Epithelial cell of esophagus (primary cell): ENCODE measurements at regions not wholly inside any gene's neighbourhood (a gene's known extent, or its start where the extent isn't known, plus 50 kb on each side); places are given as distances from the start of the nearest gene placed in this dataset.

Experiments
- DNase-seq: peaks from one replicate; pipeline ENCODE4 v3.0.0; 2010; ENCODE audit warnings: low read depth
- H3K4me3 ChIP-seq: 2 replicates; pipeline ENCODE4 v1.5.1; 2011; ENCODE audit warnings: mild to moderate bottlenecking, low read length, control low read depth
- TF ChIP-seq, protein P1 (sequence below): IDR thresholded peaks from 2 replicates; pipeline ENCODE4 v1.5.1; 2011; ENCODE audit warnings: low read depth, mild to moderate bottlenecking, low read length, control low read depth, inconsistent platforms; ENCODE audit not compliant: insufficient read depth; ENCODE audit errors: missing control alignments

DNA sequence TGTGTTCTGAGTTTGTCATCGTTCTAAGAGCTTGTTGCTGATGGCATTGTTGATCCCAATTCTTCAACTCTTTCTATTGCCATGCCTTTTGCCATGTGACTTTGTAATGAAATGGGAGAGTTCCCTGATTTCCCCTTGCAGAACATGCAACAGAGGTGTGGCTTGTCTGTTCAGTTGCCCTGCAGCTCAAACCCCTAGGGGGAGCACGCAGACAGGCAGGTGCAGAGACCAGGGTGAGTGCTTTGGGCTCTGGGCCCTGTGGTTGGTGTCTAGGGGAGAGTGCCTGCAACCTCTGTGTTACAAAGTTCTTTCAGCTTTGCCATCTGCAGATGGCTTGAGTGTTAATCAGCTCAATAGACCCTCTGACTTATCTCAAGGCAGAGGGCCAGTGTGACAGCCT, 332.7 kb downstream of the MID1IP1 start:
- no peak overlapping the region for H3K4me3 ChIP-seq
- TF ChIP-seq, protein P1, sequence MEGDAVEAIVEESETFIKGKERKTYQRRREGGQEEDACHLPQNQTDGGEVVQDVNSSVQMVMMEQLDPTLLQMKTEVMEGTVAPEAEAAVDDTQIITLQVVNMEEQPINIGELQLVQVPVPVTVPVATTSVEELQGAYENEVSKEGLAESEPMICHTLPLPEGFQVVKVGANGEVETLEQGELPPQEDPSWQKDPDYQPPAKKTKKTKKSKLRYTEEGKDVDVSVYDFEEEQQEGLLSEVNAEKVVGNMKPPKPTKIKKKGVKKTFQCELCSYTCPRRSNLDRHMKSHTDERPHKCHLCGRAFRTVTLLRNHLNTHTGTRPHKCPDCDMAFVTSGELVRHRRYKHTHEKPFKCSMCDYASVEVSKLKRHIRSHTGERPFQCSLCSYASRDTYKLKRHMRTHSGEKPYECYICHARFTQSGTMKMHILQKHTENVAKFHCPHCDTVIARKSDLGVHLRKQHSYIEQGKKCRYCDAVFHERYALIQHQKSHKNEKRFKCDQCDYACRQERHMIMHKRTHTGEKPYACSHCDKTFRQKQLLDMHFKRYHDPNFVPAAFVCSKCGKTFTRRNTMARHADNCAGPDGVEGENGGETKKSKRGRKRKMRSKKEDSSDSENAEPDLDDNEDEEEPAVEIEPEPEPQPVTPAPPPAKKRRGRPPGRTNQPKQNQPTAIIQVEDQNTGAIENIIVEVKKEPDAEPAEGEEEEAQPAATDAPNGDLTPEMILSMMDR = peak; percentile 8
- DNase-seq = no peak

DNA sequence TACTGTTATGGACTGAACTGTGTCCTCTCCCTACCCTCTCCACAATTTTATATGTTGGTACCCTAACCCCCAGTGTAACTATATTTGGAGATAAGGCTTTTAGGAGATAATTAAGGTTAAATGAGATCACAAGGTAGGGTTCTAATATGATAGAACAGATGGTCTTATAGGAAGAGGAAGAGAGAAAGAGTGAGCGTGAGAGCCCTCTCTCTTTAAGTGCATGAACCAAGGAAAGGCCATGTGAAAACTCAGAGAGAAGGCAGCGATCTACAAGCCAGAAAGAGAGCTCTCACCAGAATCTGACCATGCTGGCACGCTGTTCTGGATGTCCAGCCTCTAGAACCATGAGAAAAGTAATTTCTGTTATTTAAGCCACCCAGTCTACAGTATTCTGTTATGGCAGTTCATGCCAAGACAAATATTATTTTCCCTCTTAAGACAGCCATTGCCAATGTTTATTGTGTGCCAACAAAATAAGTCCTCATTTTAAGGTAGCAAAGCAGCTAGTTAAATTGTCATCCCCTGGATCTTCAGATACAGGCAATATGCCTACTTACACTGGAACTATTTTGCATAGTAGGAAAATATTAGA, 336.2 kb downstream of the MID1IP1 start:
- DNase-seq = no peak
- TF ChIP-seq, protein P1 = no peak
- H3K4me3 ChIP-seq = no peak overlapping the region

DNA sequence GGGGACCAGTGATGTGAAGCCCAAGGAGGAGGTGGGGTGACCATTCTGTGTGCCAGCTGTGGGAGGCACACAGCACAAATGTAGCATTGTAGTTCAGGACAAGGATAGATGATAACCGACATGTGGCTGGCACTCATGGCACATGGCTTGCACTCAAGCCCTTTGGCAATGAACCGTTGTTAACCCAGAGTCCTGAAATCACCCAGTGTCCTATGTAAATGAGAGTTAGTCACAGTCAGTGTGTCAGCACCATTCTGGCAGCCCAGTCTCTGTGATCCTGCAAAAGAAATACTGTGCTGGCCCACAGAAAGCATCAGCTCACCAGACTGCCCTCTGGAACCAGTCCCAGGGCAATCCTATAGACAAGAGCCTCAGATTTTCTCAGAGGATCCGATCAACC, 339.3 kb downstream of the MID1IP1 start:
- DNase-seq = no peak
- no peak overlapping the region for H3K4me3 ChIP-seq
- TF ChIP-seq, protein P1 = no peak

DNA sequence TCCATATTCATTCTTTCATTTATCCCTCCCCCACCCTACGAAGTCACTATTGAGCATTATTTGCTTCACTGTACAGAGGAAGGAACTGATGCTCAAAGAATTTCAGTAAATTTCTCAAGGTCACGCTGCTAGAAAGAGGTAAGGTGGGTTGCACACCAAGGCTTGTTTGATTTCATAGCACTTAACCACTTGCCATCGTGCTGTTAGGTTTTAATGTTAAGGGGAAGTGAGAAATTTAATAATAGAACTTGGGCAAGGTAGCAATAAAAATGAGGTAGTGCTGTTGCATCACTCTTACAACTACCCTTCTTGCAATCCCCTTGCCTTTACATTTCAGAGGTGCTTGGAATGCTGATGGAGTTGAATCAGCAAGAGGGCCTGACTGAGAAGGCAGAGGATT, 343.1 kb downstream of the MID1IP1 start:
- peak; percentile 32 for DNase-seq

DNA sequence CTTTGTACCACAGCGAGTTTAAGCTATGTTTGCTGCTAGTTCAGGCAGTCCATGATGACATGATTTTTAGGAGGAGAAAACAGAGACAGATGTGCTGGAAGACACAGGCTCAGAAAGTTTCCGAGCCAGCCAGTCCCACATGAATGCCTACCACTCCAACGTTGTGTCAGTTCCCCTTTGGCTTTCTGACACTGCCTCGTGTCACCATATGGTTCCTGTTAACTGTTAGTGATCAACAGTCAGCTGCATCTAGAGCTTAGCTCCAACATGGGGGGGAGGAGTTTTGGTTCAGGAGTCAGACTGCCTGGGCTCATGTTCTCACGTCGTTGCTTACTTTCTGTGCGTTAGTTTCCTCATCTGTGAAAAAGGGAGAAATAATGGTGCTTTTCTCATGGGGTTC, 343.7 kb downstream of the MID1IP1 start:
- TF ChIP-seq, protein P1 = no peak
- DNase-seq = no peak

More for the DNA sequence above, 343.1 kb downstream of the MID1IP1 start:
- no peak overlapping the region for H3K4me3 ChIP-seq
- TF ChIP-seq, protein P1 = no peak

DNA sequence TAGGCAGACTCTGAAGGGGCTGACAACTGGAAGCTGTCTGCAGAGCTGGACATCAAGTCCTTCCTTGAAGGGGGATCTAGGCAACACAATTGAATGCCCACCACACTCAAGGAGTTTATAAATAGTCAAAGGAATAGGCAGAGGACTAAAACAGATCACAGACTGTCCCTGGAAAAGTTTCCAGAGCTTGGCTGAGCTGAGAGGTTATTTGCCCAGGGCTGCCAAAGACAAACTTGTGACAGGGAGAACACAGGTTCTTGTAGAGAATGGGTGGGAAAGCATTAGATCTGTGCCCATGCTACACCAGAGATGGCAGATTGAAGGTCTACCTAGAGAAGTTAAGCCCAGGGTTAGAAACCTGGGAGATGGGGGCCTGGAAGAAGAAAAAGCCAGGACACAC, 344.6 kb downstream of the MID1IP1 start:
- DNase-seq = no peak
- TF ChIP-seq, protein P1 = no peak
- H3K4me3 ChIP-seq = no peak overlapping the region

More for the DNA sequence above, 343.7 kb downstream of the MID1IP1 start:
- H3K4me3 ChIP-seq = no peak overlapping the region

DNA sequence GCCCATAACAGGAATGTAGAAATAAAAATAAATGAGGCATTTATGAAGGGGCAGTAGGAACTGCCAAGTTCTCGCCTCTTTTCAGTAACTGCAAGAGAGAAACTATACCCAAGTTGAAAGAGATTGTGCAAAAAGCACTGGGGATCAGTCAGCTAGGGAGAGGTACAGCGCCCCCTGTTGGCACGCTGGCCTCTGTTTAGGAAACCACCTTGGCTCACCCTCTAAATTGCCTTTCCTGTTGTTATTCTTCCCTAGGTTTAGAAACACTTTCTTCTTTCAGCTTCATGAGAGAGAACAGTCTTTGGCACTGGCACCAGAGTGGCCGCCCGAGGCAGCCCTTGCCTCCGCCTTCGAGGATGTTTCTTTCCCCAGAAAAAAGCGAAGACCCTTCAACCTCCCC, 348.5 kb downstream of the MID1IP1 start:
- DNase-seq = peak; percentile 60
- H3K4me3 ChIP-seq = no peak overlapping the region
- TF ChIP-seq, protein P1 = peak; percentile 75
